ENCODE measurements at regions not wholly inside any gene's neighbourhood (a gene's known extent, or its start where the extent isn't known, plus 50 kb on each side); places are given as distances from the start of the nearest gene placed in this dataset.
A peak's percentile ranks its signal among the peaks of the same experiment; 100 is the strongest.

DNA sequence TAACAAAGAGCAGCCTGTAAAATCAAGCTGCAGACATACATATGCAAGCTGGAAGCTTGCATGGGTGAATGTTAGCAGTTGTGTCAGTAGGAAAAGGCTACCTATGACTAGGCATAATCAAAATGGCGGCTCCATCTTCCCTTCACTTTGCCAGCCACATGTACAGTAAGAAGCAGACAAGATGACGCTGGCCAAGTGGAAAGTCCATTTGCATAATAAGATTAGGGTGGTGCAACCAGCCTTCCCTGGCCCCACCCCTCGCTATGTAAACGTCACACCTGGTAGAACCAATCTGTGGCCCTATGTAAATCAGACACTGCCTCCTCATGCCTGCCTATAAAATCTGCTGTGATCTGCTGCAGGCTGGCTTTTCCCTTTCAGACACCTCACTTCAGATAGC, 171.9 kb upstream of the USP25 start:
- BruUV-seq (replicated peaks) = no TSS peak
- intact Hi-C loops (cut with micrococcal nuclease) = no loop called here
- peak overlapping the region; percentile 74 for H2AFZ ChIP-seq (ENCODE audit: low read depth, low read length)
- TF ChIP-seq CEBPB (tag; IDR thresholded peaks at IDR 0.05) (peak; percentile 50; the same call in 1 of the 2 replicates), L3MBTL2 (IDR thresholded peaks at IDR 0.05) (peak; percentile 30; the same call in 1 of the 2 replicates), ESRRB (CRISPR knock-in tag; IDR thresholded peaks at IDR 0.05; ENCODE audit: borderline replicate concordance) (no peak), RBM25 (IDR thresholded peaks at IDR 0.05; ENCODE audit: low read depth, low read length, severe bottlenecking) (no peak), HNRNPL (IDR thresholded peaks at IDR 0.05; ENCODE audit: low read depth, low read length) (no peak), MAFG (tag; conservative IDR thresholded peaks at IDR 0.05) (peak; percentile 66; the same call in 1 of the 2 replicates), EGR1 (conservative IDR thresholded peaks at IDR 0.05) (no peak), ZNF77 (CRISPR knock-in tag; IDR thresholded peaks at IDR 0.05) (no peak), PPARD (CRISPR knock-in tag; IDR thresholded peaks at IDR 0.05) (no peak), YY1 (IDR thresholded peaks at IDR 0.05; ENCODE audit: borderline replicate concordance in 1 of 3, control insufficient read depth in 1 of 3, extremely low read depth in 1 of 3, insufficient read depth in 3 of 3, insufficient read length in 1 of 3, insufficient replicate concordance in 2 of 3, low read depth in 1 of 3, low read length in 2 of 3) (peak in 2 of 3 experiments; percentile 36 to 83), NFE2 (IDR thresholded peaks at IDR 0.05; ENCODE audit: low read depth) (peak; percentile 53), MYC (IDR thresholded peaks at IDR 0.05; ENCODE audit: low read depth, low read length) (peak; percentile 59; the same call in 1 of the 2 replicates), MYC (CRISPR knock-in tag; IDR thresholded peaks at IDR 0.05; ENCODE audit: borderline replicate concordance, low read depth) (no peak), MIER1 (IDR thresholded peaks at IDR 0.05; ENCODE audit: low read depth) (no peak)
- TF ChIP-seq, protein P1, sequence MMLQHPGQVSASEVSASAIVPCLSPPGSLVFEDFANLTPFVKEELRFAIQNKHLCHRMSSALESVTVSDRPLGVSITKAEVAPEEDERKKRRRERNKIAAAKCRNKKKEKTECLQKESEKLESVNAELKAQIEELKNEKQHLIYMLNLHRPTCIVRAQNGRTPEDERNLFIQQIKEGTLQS (IDR thresholded peaks at IDR 0.05) = peak; percentile 19; the same call in 1 of the 2 replicates
- TF ChIP-seq, protein P1 (CRISPR knock-in tag; conservative IDR thresholded peaks at IDR 0.05) = no peak
- TF ChIP-seq, protein P2, sequence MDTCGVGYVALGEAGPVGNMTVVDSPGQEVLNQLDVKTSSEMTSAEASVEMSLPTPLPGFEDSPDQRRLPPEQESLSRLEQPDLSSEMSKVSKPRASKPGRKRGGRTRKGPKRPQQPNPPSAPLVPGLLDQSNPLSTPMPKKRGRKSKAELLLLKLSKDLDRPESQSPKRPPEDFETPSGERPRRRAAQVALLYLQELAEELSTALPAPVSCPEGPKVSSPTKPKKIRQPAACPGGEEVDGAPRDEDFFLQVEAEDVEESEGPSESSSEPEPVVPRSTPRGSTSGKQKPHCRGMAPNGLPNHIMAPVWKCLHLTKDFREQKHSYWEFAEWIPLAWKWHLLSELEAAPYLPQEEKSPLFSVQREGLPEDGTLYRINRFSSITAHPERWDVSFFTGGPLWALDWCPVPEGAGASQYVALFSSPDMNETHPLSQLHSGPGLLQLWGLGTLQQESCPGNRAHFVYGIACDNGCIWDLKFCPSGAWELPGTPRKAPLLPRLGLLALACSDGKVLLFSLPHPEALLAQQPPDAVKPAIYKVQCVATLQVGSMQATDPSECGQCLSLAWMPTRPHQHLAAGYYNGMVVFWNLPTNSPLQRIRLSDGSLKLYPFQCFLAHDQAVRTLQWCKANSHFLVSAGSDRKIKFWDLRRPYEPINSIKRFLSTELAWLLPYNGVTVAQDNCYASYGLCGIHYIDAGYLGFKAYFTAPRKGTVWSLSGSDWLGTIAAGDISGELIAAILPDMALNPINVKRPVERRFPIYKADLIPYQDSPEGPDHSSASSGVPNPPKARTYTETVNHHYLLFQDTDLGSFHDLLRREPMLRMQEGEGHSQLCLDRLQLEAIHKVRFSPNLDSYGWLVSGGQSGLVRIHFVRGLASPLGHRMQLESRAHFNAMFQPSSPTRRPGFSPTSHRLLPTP (IDR thresholded peaks at IDR 0.05; ENCODE audit: borderline replicate concordance, extremely low read depth, insufficient read length) = no peak

More for the DNA sequence above, 171.9 kb upstream of the USP25 start:
- Histone ChIP-seq H3K4me1 (replicated peaks in 1 of 2; ENCODE audit: control insufficient read depth in 2 of 2, insufficient read depth in 2 of 2, low read length in 2 of 2) (no peaks in the 10 kb centered on the region), H3K9ac (ENCODE audit: insufficient read depth in 1 of 2, low read depth in 2 of 2, low read length in 2 of 2) (no peak overlapping the region), H3K79me2 (ENCODE audit: control insufficient read depth, insufficient read depth, low read length) (no peaks in the 10 kb centered on the region), H3K4me2 (ENCODE audit: insufficient read depth, low read length) (no peak overlapping the region), H3K27me3 (ENCODE audit: control insufficient read depth in 2 of 2, insufficient read depth in 2 of 2, low read length in 2 of 2) (no peaks in the 10 kb centered on the region), H3K36me3 (ENCODE audit: control insufficient read depth, insufficient read depth, low read length) (no peaks in the 10 kb centered on the region), H3K4me3 (no peak overlapping the region), H3K9me1 (ENCODE audit: control insufficient read depth, insufficient read depth, low read length) (no peaks in the 10 kb centered on the region), H3K27ac (ENCODE audit: extremely low read depth, low read depth, low read length) (peak overlapping the region; percentile 4; the same call in 1 of the 3 replicates), H4K20me1 (replicated peaks; ENCODE audit: control insufficient read depth, insufficient read depth, low read length) (no peaks in the 10 kb centered on the region), H3K9me3 (replicated peaks; ENCODE audit: control insufficient read depth, insufficient read depth, low read depth, low read length) (no peaks in the 10 kb centered on the region)
- 0% methylated on average over 4 of the region's 4 CpGs for WGBS (ENCODE audit: insufficient coverage, low coverage, missing lambda C conversion rate)
- peak in 3 of 4 experiments; percentile 7 to 78 (median 25) for DNase-seq (ENCODE audit: extremely low read depth in 1 of 4, low spot score in 3 of 4)
- ChIA-PET CTCF (ENCODE audit: low intra/inter-chr PET ratio) (no interaction called here), POLR2A (no interaction called here)
- ATAC-seq = peak; percentile 99
- peak; percentile 82 for FAIRE-seq
- in situ Hi-C loops (cut with MboI) = no loop called here
